A673 (cell line): ENCODE measurements at regions not wholly inside any gene's neighbourhood (a gene's known extent, or its start where the extent isn't known, plus 50 kb on each side); places are given as distances from the start of the nearest gene placed in this dataset.

Source experiments
- BruUV-seq: library from RNA; stranded (reverse); fragments of 400-500 nt; replicated peaks from 2 replicates; lab custom pipeline; 2021; lab: Mats Ljungman, UMichigan
- CTCF ChIA-PET: fragments of 300-600 bp; sonication (Branson Sonifier 250); formaldehyde crosslinking; loops from one replicate; lab custom pipeline; 2022; ENCODE audit warnings: antibody characterized with exemption; lab: Charles Lee
- POLR2A ChIA-PET: fragments of 300-600 bp; sonication (Branson Sonifier 250); formaldehyde crosslinking; loops from one replicate; lab custom pipeline; 2022; ENCODE audit warnings: antibody characterized with exemption; ENCODE audit not compliant: low non-redundant PET; lab: Charles Lee
- DNase-seq: peaks from one replicate; pipeline ENCODE4 v3.0.0-alpha.2; 2015; ENCODE audit warnings: low spot score
- H3K27ac ChIP-seq: fragments of 200-600 bp; sonication (generic); 2 replicates; pipeline ENCODE4 v1.5.1; 2016; ENCODE audit warnings: mixed run types, low read depth, mild to moderate bottlenecking, mixed read lengths, antibody characterized with exemption, low read length; ENCODE audit not compliant: poor library complexity, severe bottlenecking
- H3K27me3 ChIP-seq: fragments of 200-600 bp; sonication (generic); replicated peaks from 2 replicates; pipeline ENCODE4 v1.6.1; 2017; ENCODE audit warnings: mixed run types, low read depth, mild to moderate bottlenecking, mixed read lengths, antibody characterized with exemption, low read length; ENCODE audit not compliant: insufficient read depth, poor library complexity
- H3K36me3 ChIP-seq: fragments of 200-600 bp; sonication (generic); 2 replicates; pipeline ENCODE4 v1.6.1; 2016; ENCODE audit warnings: mixed run types, mild to moderate bottlenecking, mixed read lengths, antibody characterized with exemption, low read length; ENCODE audit not compliant: insufficient read depth, poor library complexity, severe bottlenecking
- H3K4me1 ChIP-seq: fragments of 200-600 bp; sonication (generic); 2 replicates; pipeline ENCODE4 v1.6.1; 2017; ENCODE audit warnings: mixed run types, mild to moderate bottlenecking, mixed read lengths, antibody characterized with exemption, low read length; ENCODE audit not compliant: insufficient read depth, poor library complexity, severe bottlenecking
- H3K4me3 ChIP-seq: fragments of 200-600 bp; sonication (generic); 2 replicates; pipeline ENCODE4 v1.5.1; 2016; ENCODE audit warnings: low read depth, mixed run types, mild to moderate bottlenecking, mixed read lengths, low read length; ENCODE audit not compliant: poor library complexity, severe bottlenecking
- H3K9me3 ChIP-seq: fragments of 200-600 bp; sonication (generic); 2 replicates; pipeline ENCODE4 v1.6.1; 2016; ENCODE audit warnings: mixed run types, low read depth, mild to moderate bottlenecking, mixed read lengths, antibody characterized with exemption, low read length; ENCODE audit not compliant: poor library complexity, severe bottlenecking
- CTCF ChIP-seq: fragments of 300-800, 200-600 bp; sonication (generic); conservative IDR thresholded peaks from 2 replicates; pipeline ENCODE4 v1.5.1; 2017; ENCODE audit warnings: low read depth, mild to moderate bottlenecking, antibody characterized with exemption, low read length, moderate library complexity, mixed read lengths
- EZH2 ChIP-seq: fragments of 200-600 bp; sonication (generic); IDR thresholded peaks from 2 replicates; pipeline ENCODE4 v1.6.1; 2017; ENCODE audit warnings: borderline replicate concordance, low read depth, mild to moderate bottlenecking, mixed read lengths, antibody characterized with exemption, low read length; ENCODE audit not compliant: poor library complexity, severe bottlenecking
- intact Hi-C: fragments of 100-400 bp; cut with micrococcal nuclease; formaldehyde crosslinking; loops from one replicate; pipeline ENCODE4 v1.10.0; 2022; ENCODE audit not compliant: unreplicated experiment

DNA sequence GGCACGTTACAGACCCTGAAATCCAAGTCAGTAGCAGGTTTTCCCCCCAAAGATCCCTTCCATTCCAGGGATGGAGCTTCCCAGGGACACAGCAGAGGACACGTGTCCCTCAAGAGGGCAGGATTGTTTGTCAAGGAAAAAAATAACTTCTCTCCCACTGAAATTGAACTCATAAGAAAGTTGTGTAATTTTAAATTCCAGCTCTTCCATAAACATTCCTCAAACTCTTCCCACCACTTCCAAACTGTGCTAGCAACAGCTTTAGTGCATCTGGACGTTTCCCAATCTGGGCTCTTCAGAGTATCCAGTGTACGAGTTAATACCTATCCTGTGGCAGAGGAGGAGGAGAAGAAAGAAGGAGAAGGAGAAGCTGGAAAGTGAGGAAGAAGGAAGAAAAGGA lies 79.6 kb downstream of the PSMG1 start:
- no peak overlapping the region for H3K27ac ChIP-seq
- H3K4me1 ChIP-seq, result no peaks in the 10 kb centered on the region
- TF ChIP-seq EZH2, result no peak
- no peak for TF ChIP-seq CTCF
- H3K4me3 ChIP-seq, result no peak overlapping the region
- no TSS peak for BruUV-seq
- no peak for DNase-seq
- no peaks in the 10 kb centered on the region for H3K27me3 ChIP-seq
- no peaks in the 10 kb centered on the region for H3K36me3 ChIP-seq
- no peaks in the 10 kb centered on the region for H3K9me3 ChIP-seq
- POLR2A ChIA-PET, result no interaction called here
- CTCF ChIA-PET, result no interaction called here
- intact Hi-C loops, result no loop called here

GRCh38 chr21:39099859-39100258 lies 83.4 kb downstream of the PSMG1 start:
- DNase-seq, result no peak
- ChIA-PET POLR2A (no interaction called here), CTCF (no interaction called here)
- H3K27ac ChIP-seq, result no peak overlapping the region
- no TSS peak for BruUV-seq
- intact Hi-C loops, result no loop called here
- H3K36me3 ChIP-seq, result no peaks in the 10 kb centered on the region
- no peaks in the 10 kb centered on the region for H3K27me3 ChIP-seq
- no peaks in the 10 kb centered on the region for H3K4me1 ChIP-seq
- no peak overlapping the region for H3K4me3 ChIP-seq
- no peak for TF ChIP-seq CTCF
- no peak for TF ChIP-seq EZH2
- no peaks in the 10 kb centered on the region for H3K9me3 ChIP-seq

- Histone ChIP-seq H3K4me3 (no peak overlapping the region), H3K27me3 (no peaks in the 10 kb centered on the region), H3K9me3 (no peaks in the 10 kb centered on the region), H3K36me3 (no peaks in the 10 kb centered on the region), H3K4me1 (no peaks in the 10 kb centered on the region), H3K27ac (no peak overlapping the region)
- POLR2A ChIA-PET, result no interaction called here
- no peak for TF ChIP-seq CTCF
- no peak for TF ChIP-seq EZH2
- intact Hi-C loops, result no loop called here
- DNase-seq, result no peak
- no TSS peak for BruUV-seq
- CTCF ChIA-PET, result no interaction called here
These were observed 84.5 kb downstream of the PSMG1 start for GRCh38 chr21:39098696-39099200.
